ENCODE measurements at regions not wholly inside any gene's neighbourhood (a gene's known extent, or its start where the extent isn't known, plus 50 kb on each side); places are given as distances from the start of the nearest gene placed in this dataset.

GRCh38 chr2:6789559-6790138 is 76.1 kb downstream of the CMPK2 start (continued):
- TF ChIP-seq TAF1 (IDR thresholded peaks at IDR 0.05; ENCODE audit: low read depth, low read length) (no peak), TAF7 (optimal IDR thresholded peaks at IDR 0.05; ENCODE audit: borderline replicate concordance, low read depth, low read length) (no peak)

Measured in H1 (cell line).